ENCODE measurements at regions not wholly inside any gene's neighbourhood (a gene's known extent, or its start where the extent isn't known, plus 50 kb on each side); places are given as distances from the start of the nearest gene placed in this dataset.

DNA sequence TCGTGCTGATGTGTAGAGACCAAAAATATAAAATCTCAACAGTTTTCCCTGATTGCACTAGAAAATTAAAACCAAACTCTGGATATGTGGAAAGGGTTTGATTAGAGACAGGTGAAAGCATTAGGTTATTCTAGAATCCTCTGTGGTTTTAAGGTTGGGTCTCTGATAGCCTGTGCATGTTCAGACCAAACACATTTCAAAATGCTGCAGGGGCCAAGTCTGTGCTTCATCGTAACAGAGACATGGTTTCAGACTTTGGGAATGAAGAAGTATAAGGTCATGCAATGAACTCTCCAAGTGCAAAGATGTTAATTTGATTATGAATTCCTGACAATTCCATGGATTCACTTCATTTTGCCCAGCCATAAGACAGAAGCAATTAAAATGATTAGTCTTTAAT lies 261.0 kb upstream of the KCNJ16 start:
- TF ChIP-seq, protein P1, sequence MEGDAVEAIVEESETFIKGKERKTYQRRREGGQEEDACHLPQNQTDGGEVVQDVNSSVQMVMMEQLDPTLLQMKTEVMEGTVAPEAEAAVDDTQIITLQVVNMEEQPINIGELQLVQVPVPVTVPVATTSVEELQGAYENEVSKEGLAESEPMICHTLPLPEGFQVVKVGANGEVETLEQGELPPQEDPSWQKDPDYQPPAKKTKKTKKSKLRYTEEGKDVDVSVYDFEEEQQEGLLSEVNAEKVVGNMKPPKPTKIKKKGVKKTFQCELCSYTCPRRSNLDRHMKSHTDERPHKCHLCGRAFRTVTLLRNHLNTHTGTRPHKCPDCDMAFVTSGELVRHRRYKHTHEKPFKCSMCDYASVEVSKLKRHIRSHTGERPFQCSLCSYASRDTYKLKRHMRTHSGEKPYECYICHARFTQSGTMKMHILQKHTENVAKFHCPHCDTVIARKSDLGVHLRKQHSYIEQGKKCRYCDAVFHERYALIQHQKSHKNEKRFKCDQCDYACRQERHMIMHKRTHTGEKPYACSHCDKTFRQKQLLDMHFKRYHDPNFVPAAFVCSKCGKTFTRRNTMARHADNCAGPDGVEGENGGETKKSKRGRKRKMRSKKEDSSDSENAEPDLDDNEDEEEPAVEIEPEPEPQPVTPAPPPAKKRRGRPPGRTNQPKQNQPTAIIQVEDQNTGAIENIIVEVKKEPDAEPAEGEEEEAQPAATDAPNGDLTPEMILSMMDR (IDR thresholded peaks at IDR 0.05), result no peak
- no peak for TF ChIP-seq POLR2A (IDR thresholded peaks at IDR 0.05)

Measured in breast epithelium (tissue), 3 donors.